HG02623 (cell line): ENCODE measurements at regions not wholly inside any gene's neighbourhood (a gene's known extent, or its start where the extent isn't known, plus 50 kb on each side); places are given as distances from the start of the nearest gene placed in this dataset.

Experiments used
- ATAC-seq: cut with Tn5 transposase; IDR thresholded peaks from one replicate; pipeline ENCODE4 v1.9.1; 2021; ENCODE audit warnings: moderate library complexity; ENCODE audit not compliant: unreplicated experiment

GRCh38 chr16:51445250-51445649 is 294.2 kb upstream of the SALL1 start:
- no peak for ATAC-seq

GRCh38 chr16:51443934-51444333 is 292.9 kb upstream of the SALL1 start:
- ATAC-seq = no peak

- no peak for ATAC-seq
Observed at GRCh38 chr16:51442141-51442870, 291.2 kb upstream of the SALL1 start.

GRCh38 chr16:51440131-51440889 is 289.2 kb upstream of the SALL1 start:
- no peak for ATAC-seq

GRCh38 chr16:51439271-51439670 is 288.2 kb upstream of the SALL1 start:
- no peak for ATAC-seq

GRCh38 chr16:51436742-51437141 is 285.7 kb upstream of the SALL1 start:
- no peak for ATAC-seq

GRCh38 chr16:51434567-51435198 is 283.6 kb upstream of the SALL1 start:
- no peak for ATAC-seq

- ATAC-seq = no peak
Observed at GRCh38 chr16:51433599-51433998, 282.5 kb upstream of the SALL1 start.

- no peak for ATAC-seq
Observed at GRCh38 chr16:51431517-51432241, 280.6 kb upstream of the SALL1 start.

- no peak for ATAC-seq
Observed at GRCh38 chr16:51430716-51431369, 279.8 kb upstream of the SALL1 start.

GRCh38 chr16:51429041-51429440 is 278.0 kb upstream of the SALL1 start:
- no peak for ATAC-seq

- no peak for ATAC-seq
Observed at GRCh38 chr16:51427085-51427484, 276.0 kb upstream of the SALL1 start.

- no peak for ATAC-seq
Observed at GRCh38 chr16:51426276-51426675, 275.2 kb upstream of the SALL1 start.

- no peak for ATAC-seq
Observed at GRCh38 chr16:51420247-51420646, 269.2 kb upstream of the SALL1 start.

- ATAC-seq = no peak
Observed at GRCh38 chr16:51419768-51420167, 268.7 kb upstream of the SALL1 start.

- ATAC-seq = no peak
Observed at GRCh38 chr16:51418258-51418657, 267.2 kb upstream of the SALL1 start.

GRCh38 chr16:51416926-51417325 is 265.9 kb upstream of the SALL1 start:
- no peak for ATAC-seq

- no peak for ATAC-seq
Observed at GRCh38 chr16:51410125-51410524, 259.1 kb upstream of the SALL1 start.

GRCh38 chr16:51409001-51409675 is 258.1 kb upstream of the SALL1 start:
- no peak for ATAC-seq

GRCh38 chr16:51408357-51408756 is 257.3 kb upstream of the SALL1 start:
- no peak for ATAC-seq
